Fibroblast of mammary gland (primary cell): ENCODE measurements at regions not wholly inside any gene's neighbourhood (a gene's known extent, or its start where the extent isn't known, plus 50 kb on each side); places are given as distances from the start of the nearest gene placed in this dataset.

Experiments used
- DNase-seq: peaks from one replicate; pipeline ENCODE4 v3.0.0-alpha.2; 2010; ENCODE audit warnings: low read depth
- H3K4me3 ChIP-seq: 2 replicates; pipeline ENCODE4 v1.5.1; 2011; ENCODE audit warnings: low read depth, mild to moderate bottlenecking, low read length, moderate library complexity; ENCODE audit not compliant: control insufficient read depth
- TF ChIP-seq, protein P1 (sequence below): conservative IDR thresholded peaks from 2 replicates; pipeline ENCODE4 v1.5.1; 2011; ENCODE audit warnings: low read depth, low read length, inconsistent platforms; ENCODE audit not compliant: control insufficient read depth, insufficient read depth

DNA sequence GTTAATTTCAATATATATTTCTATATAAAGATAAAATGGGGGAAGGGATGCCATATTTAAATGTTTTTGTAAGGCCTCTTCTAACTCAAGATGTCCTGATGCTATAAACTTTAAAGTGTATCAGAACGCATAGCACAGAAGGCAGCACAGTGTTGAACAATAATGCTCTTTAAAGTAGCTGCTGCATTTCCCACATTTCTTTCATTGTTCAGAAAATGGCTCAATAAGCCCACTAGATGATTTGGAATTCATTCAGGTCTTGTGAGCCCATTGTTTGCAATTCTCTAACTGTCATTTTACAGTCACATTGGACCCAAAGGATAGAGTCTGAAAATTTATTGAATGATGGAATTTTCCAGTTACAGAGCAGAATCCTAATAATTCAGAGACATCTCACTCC is 64.0 kb upstream of the PCED1B start:
- no peak for DNase-seq
- no peak overlapping the region for H3K4me3 ChIP-seq
- TF ChIP-seq, protein P1, sequence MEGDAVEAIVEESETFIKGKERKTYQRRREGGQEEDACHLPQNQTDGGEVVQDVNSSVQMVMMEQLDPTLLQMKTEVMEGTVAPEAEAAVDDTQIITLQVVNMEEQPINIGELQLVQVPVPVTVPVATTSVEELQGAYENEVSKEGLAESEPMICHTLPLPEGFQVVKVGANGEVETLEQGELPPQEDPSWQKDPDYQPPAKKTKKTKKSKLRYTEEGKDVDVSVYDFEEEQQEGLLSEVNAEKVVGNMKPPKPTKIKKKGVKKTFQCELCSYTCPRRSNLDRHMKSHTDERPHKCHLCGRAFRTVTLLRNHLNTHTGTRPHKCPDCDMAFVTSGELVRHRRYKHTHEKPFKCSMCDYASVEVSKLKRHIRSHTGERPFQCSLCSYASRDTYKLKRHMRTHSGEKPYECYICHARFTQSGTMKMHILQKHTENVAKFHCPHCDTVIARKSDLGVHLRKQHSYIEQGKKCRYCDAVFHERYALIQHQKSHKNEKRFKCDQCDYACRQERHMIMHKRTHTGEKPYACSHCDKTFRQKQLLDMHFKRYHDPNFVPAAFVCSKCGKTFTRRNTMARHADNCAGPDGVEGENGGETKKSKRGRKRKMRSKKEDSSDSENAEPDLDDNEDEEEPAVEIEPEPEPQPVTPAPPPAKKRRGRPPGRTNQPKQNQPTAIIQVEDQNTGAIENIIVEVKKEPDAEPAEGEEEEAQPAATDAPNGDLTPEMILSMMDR: no peak

DNA sequence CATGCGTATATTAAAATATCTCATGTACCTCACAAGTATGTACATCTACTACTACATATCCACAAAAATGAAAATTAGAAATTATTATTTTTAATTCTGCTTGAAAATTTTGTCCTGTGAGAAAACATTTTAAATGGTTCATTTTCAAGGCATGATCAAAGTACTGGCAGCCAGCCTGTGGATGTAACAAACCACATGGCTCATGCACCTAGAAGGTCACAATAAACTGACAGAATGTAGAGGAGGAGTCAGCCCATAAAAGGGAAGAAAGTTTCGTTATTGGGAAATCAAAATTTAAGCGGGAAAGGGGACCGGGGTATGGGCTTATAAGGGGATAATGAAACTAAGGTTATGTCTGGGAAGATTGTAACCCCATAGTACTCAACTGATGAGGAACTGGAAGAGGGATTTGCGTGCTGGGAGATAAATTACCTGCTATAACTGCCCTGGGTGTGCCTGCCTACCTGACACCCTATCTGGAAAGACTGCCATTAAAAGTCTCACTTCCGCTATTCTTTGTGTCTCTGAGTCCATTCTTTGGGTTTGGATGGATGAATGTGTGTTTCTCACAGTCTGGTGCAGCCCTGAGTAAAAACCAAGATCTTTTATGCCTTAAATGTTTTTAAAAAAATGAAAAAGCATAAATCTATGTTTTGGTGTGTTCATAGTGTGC is 62.2 kb upstream of the PCED1B start:
- TF ChIP-seq, protein P1: no peak

DNA sequence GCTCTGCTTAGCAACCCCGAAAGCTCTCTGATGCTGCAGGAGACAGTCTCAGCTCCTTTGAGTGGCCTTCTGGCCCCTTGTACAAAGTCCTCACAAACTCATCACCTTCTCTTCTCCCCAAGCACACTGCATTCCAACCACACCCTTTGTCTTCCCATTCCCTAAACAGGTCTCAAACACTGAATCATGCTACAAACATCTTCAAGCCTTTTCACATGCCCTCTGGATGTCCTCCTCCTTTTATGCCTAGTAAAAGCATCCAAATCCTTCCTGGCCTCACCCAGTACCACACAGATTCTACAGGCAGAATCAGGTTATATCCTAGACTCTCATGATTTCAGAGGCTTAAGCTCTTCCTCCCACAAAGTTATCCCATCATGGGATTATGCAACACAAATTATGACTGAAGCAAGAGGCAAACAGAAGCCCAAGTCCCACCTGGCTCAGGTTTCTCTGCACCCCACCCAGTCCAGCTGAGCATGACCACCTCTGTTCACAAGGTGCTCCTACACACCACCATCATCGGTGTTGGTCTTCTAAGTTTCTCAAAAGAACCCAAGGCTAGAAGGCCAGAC is 61.4 kb upstream of the PCED1B start:
- H3K4me3 ChIP-seq: no peak overlapping the region
- no peak for DNase-seq
- TF ChIP-seq, protein P1: no peak

More for the DNA sequence above, 62.2 kb upstream of the PCED1B start:
- no peak for DNase-seq
- H3K4me3 ChIP-seq: no peak overlapping the region

DNA sequence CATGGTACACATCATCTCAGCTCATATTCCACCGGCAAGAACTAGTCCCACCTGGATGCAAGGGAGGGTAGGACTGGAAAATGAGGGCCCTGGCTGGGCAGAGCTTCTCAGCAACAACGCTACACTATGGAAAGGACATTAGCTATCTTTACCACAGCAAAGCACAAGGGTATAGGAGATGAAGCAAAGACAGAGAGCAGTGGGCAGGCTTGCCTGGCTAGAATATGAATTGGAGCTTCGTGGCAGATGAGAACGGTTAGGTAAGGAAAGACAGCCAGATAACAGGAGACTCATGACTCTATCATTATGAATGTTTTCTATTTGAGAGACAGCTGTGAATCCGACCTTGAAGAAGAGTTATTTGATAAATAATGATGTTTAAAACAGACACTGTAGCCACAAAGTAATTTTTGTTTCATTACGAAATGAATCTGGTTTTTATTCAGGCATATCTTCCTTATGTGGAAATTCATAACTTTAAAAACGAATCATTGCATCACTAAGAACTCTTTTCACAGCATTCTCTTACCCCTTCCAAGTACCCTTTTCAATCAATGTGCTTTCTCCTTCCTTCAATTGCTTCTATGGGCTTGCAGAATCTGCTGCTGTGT is 59.1 kb upstream of the PCED1B start:
- H3K4me3 ChIP-seq: no peak overlapping the region
- no peak for DNase-seq
- TF ChIP-seq, protein P1: no peak

DNA sequence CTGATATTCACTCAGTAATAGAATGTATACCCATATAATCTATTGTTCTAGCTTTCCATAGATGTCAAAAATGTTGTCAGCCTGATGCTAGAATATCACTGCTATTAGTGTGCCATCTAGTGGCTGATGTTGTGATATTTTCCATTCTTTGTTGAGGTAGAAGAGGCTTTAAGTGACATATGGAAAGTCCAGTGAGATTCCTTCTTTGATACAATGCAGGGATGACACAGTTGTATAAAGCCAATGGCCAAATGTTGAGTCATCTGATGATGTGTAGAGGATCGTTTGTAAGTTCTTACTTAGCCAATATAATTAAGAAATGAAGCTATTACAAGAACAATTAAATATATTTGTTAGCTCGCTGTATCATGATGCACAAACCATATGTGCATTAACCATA is 58.1 kb upstream of the PCED1B start:
- peak; percentile 95 for DNase-seq
- TF ChIP-seq, protein P1: peak; percentile 73
- H3K4me3 ChIP-seq: no peak overlapping the region

DNA sequence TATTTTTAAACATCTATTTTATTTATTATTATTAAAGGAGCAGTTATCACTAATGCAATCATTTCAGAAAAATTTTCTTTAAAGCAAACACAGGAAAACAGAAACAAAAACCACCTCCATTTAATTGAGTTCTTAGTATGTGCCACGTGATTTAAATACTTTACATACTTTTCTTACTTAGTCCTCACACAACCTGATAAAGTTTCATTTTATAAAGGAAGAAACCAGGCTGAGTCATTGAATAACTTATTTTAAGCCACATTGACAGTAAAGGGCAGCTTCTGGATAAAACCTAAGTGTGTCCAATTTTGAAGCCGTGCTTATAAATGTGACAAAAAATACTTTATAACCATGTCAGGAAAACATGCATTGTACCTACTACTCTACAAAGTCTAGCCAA is 57.1 kb upstream of the PCED1B start:
- TF ChIP-seq, protein P1: no peak
- no peak overlapping the region for H3K4me3 ChIP-seq
- peak; percentile 61 for DNase-seq
